Heart left ventricle (tissue), 16 donors: ENCODE measurements at regions not wholly inside any gene's neighbourhood (a gene's known extent, or its start where the extent isn't known, plus 50 kb on each side); places are given as distances from the start of the nearest gene placed in this dataset.

Experiments
- ATAC-seq, 4 donors: fragments of 200-7000 bp; cut with Tn5 transposase; one replicate each; pipeline ENCODE4 v1.9.1; 2020 to 2022; ENCODE audit warnings: moderate library complexity in 4 of 4, mild to moderate bottlenecking in 3 of 4, moderate number of reproducible peaks in 1 of 4
- DNase-seq, 5 donors: peaks; one replicate each; pipeline ENCODE4 v3.0.0-alpha.2; 2020
- H3K27ac ChIP-seq, 12 donors: fragments of 200-600 bp; sonication (generic) in 4 of 12; one replicate each; pipeline versions ENCODE4 v1.5.0 to v1.8.0; 2016 to 2022; ENCODE audit warnings: mild to moderate bottlenecking in 2 of 12
- H3K27me3 ChIP-seq, 9 donors: fragments of 200-600 bp; sonication (generic) in 2 of 9; one replicate each; pipeline versions ENCODE4 v1.5.1 to v1.8.0; 2016 to 2022; ENCODE audit warnings: mild to moderate bottlenecking in 3 of 9
- H3K36me3 ChIP-seq, 9 donors: fragments of 200-600 bp; sonication (generic) in 2 of 9; one replicate each; pipeline versions ENCODE4 v1.5.0 to v1.8.0; 2018 to 2022; ENCODE audit warnings: mild to moderate bottlenecking in 2 of 9
- H3K4me1 ChIP-seq, 12 donors: fragments of 200-600 bp; sonication (generic) in 4 of 12; one replicate each; pipeline versions ENCODE4 v1.5.0 to v1.8.0; 2016 to 2022; ENCODE audit warnings: mild to moderate bottlenecking in 3 of 12
- H3K4me3 ChIP-seq, 12 donors: fragments of 200-600 bp; sonication (generic) in 4 of 12; one replicate each; pipeline versions ENCODE4 v1.5.0 to v1.8.0; 2017 to 2022; ENCODE audit warnings: mild to moderate bottlenecking in 9 of 12, moderate library complexity in 4 of 12
- H3K9me3 ChIP-seq, 12 donors: fragments of 200-600 bp; sonication (generic) in 4 of 12; one replicate each; pipeline versions ENCODE4 v1.5.0 to v1.8.0; 2016 to 2022; ENCODE audit warnings: mild to moderate bottlenecking in 1 of 12
- POLR2A ChIP-seq, 2 donors: fragments of 450-650 bp; IDR thresholded peaks; one replicate each; pipeline ENCODE4 v1.6.1; 2017; ENCODE audit warnings: antibody characterized with exemption in 2 of 2, mild to moderate bottlenecking in 2 of 2, moderate library complexity in 2 of 2
- WGBS, 4 donors: extraction: QIAGEN DNeasy Blood & Tissue Kit in 2 of 4; methylation state at CpG; one replicate each; pipeline versions ENCODE4 v1.1.5 to v1.1.7; 2013 to 2018; 5-methylcytosine and 5-hydroxymethylcytosine counted together
- intact Hi-C, 10 donors: fragments of 100-400 bp; cut with DNase I; formaldehyde crosslinking; loops; one replicate each; pipeline versions ENCODE4 v1.11.1 to v1.14.2; 2022
- TF ChIP-seq, protein P1 (sequence below), 12 donors: fragments of 200-600 bp; sonication (generic) in 4 of 12; IDR thresholded peaks; one replicate each; pipeline versions ENCODE4 v1.5.0 to v1.8.0; 2018 to 2022; ENCODE audit warnings: antibody characterized with exemption in 12 of 12, mild to moderate bottlenecking in 5 of 12
- donor health status: ischemic (EF 13 %, LVEDD 7.1; RV severe dilation, severe dysfunction).
- donor health status: healthy with polysubstance abuse.
- donor health status: DM: no; HTN: yes; CAD: no.
- donor health status: DM: no; HTN: no; CAD: no.
- donor health status: ischemic (EF 25% LVEDD 6.9; RV normal size, moderate dysfunction).
- donor health status: ischemic (EF 25% LVEDD 5.7; RV mildly dilated, moderate dysfunction).
- donor health status: healthy.
- donor health status: DM: yes; HTN: yes; CAD: no.
- donor health status: ischemic (EF 35%, LVEDD 5.7; RV mildly dilated, moderate dysfunction).
- donor health status: nonischemic (EF 11% LVEDD 7.7; RV severe dilation, severe dysfunction).
- donor health status: DM: yes; HTN: yes; CAD: no.
- donor health status: PGD.
- donor health status: ischemic (EF 29% LVEDD 5.4; RV normal size, mild dysfunction).
- donor health status: nonischemic (EF 23%, LVEDD 6.1; RV moderate dilation, normal function).

DNA sequence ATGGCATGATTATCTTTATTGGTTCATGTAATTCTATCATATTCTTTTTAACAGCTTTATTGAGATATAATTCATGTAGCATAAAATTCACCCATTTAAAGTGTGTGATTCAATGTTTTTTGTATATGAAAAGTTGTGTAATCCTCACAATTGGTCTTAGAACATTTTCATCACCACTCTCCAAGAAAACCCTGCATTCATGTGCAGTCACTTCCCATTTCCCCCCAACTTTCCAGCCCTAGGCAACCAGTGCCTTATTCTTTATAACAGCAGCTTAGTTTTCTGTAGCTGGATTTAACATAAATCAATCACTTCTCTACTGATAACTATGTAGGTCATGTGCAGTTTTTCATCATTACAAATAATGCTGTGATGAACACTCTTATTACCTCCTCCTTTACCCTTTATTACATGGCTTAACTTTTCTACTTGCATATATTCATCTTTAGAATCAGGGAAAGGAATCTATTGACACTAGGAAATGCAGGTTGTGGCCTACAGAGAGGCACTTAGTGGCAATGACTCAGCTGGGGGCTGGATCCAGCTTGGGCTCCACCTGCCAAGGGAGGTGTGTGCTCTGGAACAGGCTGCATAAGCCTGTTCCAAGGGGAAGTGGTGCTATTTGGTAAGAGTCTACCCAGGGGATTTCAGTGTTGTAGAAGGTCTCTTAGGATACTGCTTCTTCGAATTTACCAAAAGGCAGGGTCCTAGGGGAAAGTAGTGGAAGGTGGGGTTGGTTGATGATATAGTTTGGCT is 89.1 kb downstream of the ETAA1 start:
- peak in 3 of 5 donors; percentile 52 to 57 (median 55) for DNase-seq
- intact Hi-C loops: loop anchor here in 1 of 10 donors (10.0 kb wide), 1 partner anchor 159 kb away; no protein-coding TSS in a partner anchor
- 71 to 86% (median 82%) methylated on average over 1 of the region's 1 CpG for WGBS, 4 donors

GRCh38 chr2:67487993-67488392 is 90.9 kb downstream of the ETAA1 start:
- Histone ChIP-seq H3K4me1 (peaks cover 0 to 4% (median 0%) of the 10 kb centered on the region in 12 donors), H3K36me3 (no peaks in the 10 kb centered on the region), H3K9me3 (no peaks in the 10 kb centered on the region), H3K4me3 (no peak overlapping the region), H3K27me3 (no peaks in the 10 kb centered on the region), H3K27ac (no peak overlapping the region)
- WGBS, 4 donors: 64 to 83% (median 73%) methylated on average over 4 of the region's 4 CpGs
- TF ChIP-seq, protein P1, sequence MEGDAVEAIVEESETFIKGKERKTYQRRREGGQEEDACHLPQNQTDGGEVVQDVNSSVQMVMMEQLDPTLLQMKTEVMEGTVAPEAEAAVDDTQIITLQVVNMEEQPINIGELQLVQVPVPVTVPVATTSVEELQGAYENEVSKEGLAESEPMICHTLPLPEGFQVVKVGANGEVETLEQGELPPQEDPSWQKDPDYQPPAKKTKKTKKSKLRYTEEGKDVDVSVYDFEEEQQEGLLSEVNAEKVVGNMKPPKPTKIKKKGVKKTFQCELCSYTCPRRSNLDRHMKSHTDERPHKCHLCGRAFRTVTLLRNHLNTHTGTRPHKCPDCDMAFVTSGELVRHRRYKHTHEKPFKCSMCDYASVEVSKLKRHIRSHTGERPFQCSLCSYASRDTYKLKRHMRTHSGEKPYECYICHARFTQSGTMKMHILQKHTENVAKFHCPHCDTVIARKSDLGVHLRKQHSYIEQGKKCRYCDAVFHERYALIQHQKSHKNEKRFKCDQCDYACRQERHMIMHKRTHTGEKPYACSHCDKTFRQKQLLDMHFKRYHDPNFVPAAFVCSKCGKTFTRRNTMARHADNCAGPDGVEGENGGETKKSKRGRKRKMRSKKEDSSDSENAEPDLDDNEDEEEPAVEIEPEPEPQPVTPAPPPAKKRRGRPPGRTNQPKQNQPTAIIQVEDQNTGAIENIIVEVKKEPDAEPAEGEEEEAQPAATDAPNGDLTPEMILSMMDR (IDR thresholded peaks at IDR 0.05): no peak
- TF ChIP-seq POLR2A (IDR thresholded peaks at IDR 0.05): no peak
- DNase-seq: peak in 3 of 5 donors; percentile 11 to 32 (median 29)
- intact Hi-C loops: loop anchor here in 1 of 10 donors (10.0 kb wide), 1 partner anchor 157 kb away; no protein-coding TSS in a partner anchor
- peak in 3 of 4 donors; percentile 51 to 74 (median 55) for ATAC-seq

More for the DNA sequence above, 89.1 kb downstream of the ETAA1 start:
- TF ChIP-seq, protein P1 (IDR thresholded peaks at IDR 0.05): no peak
- no peak for TF ChIP-seq POLR2A (IDR thresholded peaks at IDR 0.05)
- H3K27me3 ChIP-seq: no peaks in the 10 kb centered on the region
- no peaks in the 10 kb centered on the region for H3K9me3 ChIP-seq
- no peaks in the 10 kb centered on the region for H3K36me3 ChIP-seq
- peaks cover 0 to 4% (median 0%) of the 10 kb centered on the region in 12 donors for H3K4me1 ChIP-seq
- H3K27ac ChIP-seq: no peak overlapping the region
- ATAC-seq: peak in 3 of 4 donors; percentile 68 to 89 (median 85)
- no peak overlapping the region for H3K4me3 ChIP-seq

DNA sequence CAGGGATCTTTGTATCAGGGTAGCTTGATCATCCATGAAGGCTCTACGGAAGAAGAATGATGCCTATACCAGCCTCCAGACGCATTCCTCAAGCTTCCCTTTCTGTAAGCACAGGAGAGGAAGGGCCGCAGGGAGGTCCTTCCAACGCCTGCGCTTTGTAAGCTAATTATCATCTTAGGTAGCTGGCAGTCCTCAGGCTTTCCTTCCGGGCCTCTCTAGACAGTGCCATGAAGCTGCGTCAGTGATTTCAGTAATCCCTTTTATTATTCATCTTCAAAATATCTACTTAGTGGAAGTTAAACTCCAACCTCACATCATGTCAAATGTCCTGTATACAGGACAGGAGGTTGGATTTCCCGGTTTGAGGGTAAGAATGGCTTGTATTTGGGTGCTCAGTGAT is 92.3 kb downstream of the ETAA1 start:
- H3K4me3 ChIP-seq: no peak overlapping the region
- no peaks in the 10 kb centered on the region for H3K36me3 ChIP-seq
- H3K27me3 ChIP-seq: no peaks in the 10 kb centered on the region
- DNase-seq (no peak), ATAC-seq (no peak)
- no peak overlapping the region for H3K27ac ChIP-seq
- no peak for TF ChIP-seq POLR2A (IDR thresholded peaks at IDR 0.05)
- TF ChIP-seq, protein P1 (IDR thresholded peaks at IDR 0.05): no peak
- H3K4me1 ChIP-seq: peaks cover 0 to 4% (median 0%) of the 10 kb centered on the region in 12 donors
- intact Hi-C loops: loop anchor here in 1 of 10 donors (10.0 kb wide), 1 partner anchor 155 kb away; no protein-coding TSS in a partner anchor
- H3K9me3 ChIP-seq: no peaks in the 10 kb centered on the region
- WGBS, 4 donors: 80 to 83% (median 81%) methylated on average over 8 of the region's 8 CpGs

- ATAC-seq: no peak
- TF ChIP-seq, protein P1 (IDR thresholded peaks at IDR 0.05): no peak
- TF ChIP-seq POLR2A (IDR thresholded peaks at IDR 0.05): no peak
- intact Hi-C loops: no loop called here
Observed at GRCh38 chr2:67498931-67499330, 101.8 kb downstream of the ETAA1 start.

More at GRCh38 chr2:67498931-67499330, 101.8 kb downstream of the ETAA1 start:
- no peak for DNase-seq
- WGBS, 4 donors: 36 to 68% (median 52%) methylated on average over 1 of the region's 1 CpG
- H3K27me3 ChIP-seq: no peaks in the 10 kb centered on the region
- H3K4me3 ChIP-seq: no peak overlapping the region
- H3K27ac ChIP-seq: no peak overlapping the region
- no peaks in the 10 kb centered on the region for H3K9me3 ChIP-seq
- H3K36me3 ChIP-seq: no peaks in the 10 kb centered on the region
- no peaks in the 10 kb centered on the region for H3K4me1 ChIP-seq
